Fibroblast of upper back skin (primary cell): ENCODE measurements at regions not wholly inside any gene's neighbourhood (a gene's known extent, or its start where the extent isn't known, plus 50 kb on each side); places are given as distances from the start of the nearest gene placed in this dataset.
"Not testable (repeated sequence)": the region's sequence is repeated elsewhere in the genome, so short reads cannot be mapped to it uniquely, and the experiment has no call there.

Experiments
- DNase-seq: peaks from one replicate; pipeline ENCODE4 v3.0.0-alpha.2; 2013

- DNase-seq: no peak
Observed at GRCh38 chr12:19719672-19720071, 280.4 kb downstream of the AEBP2 start.

- DNase-seq: no peak
Observed at GRCh38 chr12:19726122-19726521, 286.8 kb downstream of the AEBP2 start.

- DNase-seq: no peak
Observed at GRCh38 chr12:19726592-19726991, 287.3 kb downstream of the AEBP2 start.

GRCh38 chr12:19737019-19737418 lies 297.7 kb downstream of the AEBP2 start:
- no peak for DNase-seq

GRCh38 chr12:19739195-19739776 lies 300.0 kb downstream of the AEBP2 start:
- peak; percentile 77 for DNase-seq

GRCh38 chr12:19740472-19741131 lies 301.3 kb downstream of the AEBP2 start:
- DNase-seq: no peak

GRCh38 chr12:19741132-19741489 lies 301.8 kb downstream of the AEBP2 start:
- DNase-seq: no peak

- DNase-seq: no peak
Observed at GRCh38 chr12:19744705-19745218, 305.5 kb downstream of the AEBP2 start.

- no peak for DNase-seq
Observed at GRCh38 chr12:19746471-19746870, 307.2 kb downstream of the AEBP2 start.

GRCh38 chr12:19749906-19750574 lies 310.7 kb downstream of the AEBP2 start:
- no peak for DNase-seq

- no peak for DNase-seq
Observed at GRCh38 chr12:19751078-19751477, 311.8 kb downstream of the AEBP2 start.

GRCh38 chr12:19752712-19753111 lies 313.4 kb downstream of the AEBP2 start:
- DNase-seq: peak; percentile 21

- peak; percentile 71 for DNase-seq
Observed at GRCh38 chr12:19755136-19755535, 315.8 kb downstream of the AEBP2 start.

- peak; percentile 60 for DNase-seq
Observed at GRCh38 chr12:19757317-19757877, 318.1 kb downstream of the AEBP2 start.

GRCh38 chr12:19759227-19759626 lies 319.9 kb downstream of the AEBP2 start:
- peak; percentile 92 for DNase-seq

GRCh38 chr12:19760611-19761010 lies 321.3 kb downstream of the AEBP2 start:
- DNase-seq: no peak

GRCh38 chr12:19761463-19761862 lies 322.2 kb downstream of the AEBP2 start:
- no peak for DNase-seq

- no peak for DNase-seq
Observed at GRCh38 chr12:19763488-19763887, 324.2 kb downstream of the AEBP2 start.

- peak; percentile 55 for DNase-seq
Observed at GRCh38 chr12:19764408-19764807, 325.1 kb downstream of the AEBP2 start.

- peak; percentile 94 for DNase-seq
Observed at GRCh38 chr12:19771858-19772257, 332.6 kb downstream of the AEBP2 start.

GRCh38 chr12:19772776-19773175 lies 333.5 kb downstream of the AEBP2 start:
- no peak for DNase-seq

GRCh38 chr12:19775241-19775640 lies 335.9 kb downstream of the AEBP2 start:
- DNase-seq: no peak

GRCh38 chr12:19775976-19776375 lies 336.7 kb downstream of the AEBP2 start:
- not testable (repeated sequence) for DNase-seq

- DNase-seq: peak; percentile 53
Observed at GRCh38 chr12:19778172-19778571, 338.9 kb downstream of the AEBP2 start.
